Activated naive CD4-positive, alpha-beta T cell treated with anti-CD3 and anti-CD28 coated beads, Interleukin-2, amount 50 U/mL, for 16 hours (primary cell): ENCODE measurements at regions not wholly inside any gene's neighbourhood (a gene's known extent, or its start where the extent isn't known, plus 50 kb on each side); places are given as distances from the start of the nearest gene placed in this dataset.
"Not testable (repeated sequence)": the region's sequence is repeated elsewhere in the genome, so short reads cannot be mapped to it uniquely, and the experiment has no call there.

ENCODE experiments used
- DNase-seq: peaks from one replicate; pipeline ENCODE4 v3.0.0-alpha.2; 2020

GRCh38 chr2:11877764-11878163 lies 131.3 kb downstream of the LPIN1 start:
- DNase-seq: no peak

GRCh38 chr2:11885253-11885652 lies 138.8 kb downstream of the LPIN1 start:
- not testable (repeated sequence) for DNase-seq

- not testable (repeated sequence) for DNase-seq
Measured at GRCh38 chr2:11886899-11887298, 140.5 kb downstream of the LPIN1 start.

GRCh38 chr2:11889101-11889850 lies 142.8 kb downstream of the LPIN1 start:
- DNase-seq: no peak

- DNase-seq: no peak
Measured at GRCh38 chr2:11889854-11890253, 143.4 kb downstream of the LPIN1 start.

GRCh38 chr2:11891028-11891427 lies 144.6 kb downstream of the LPIN1 start:
- no peak for DNase-seq

- DNase-seq: no peak
Measured at GRCh38 chr2:11891671-11892440, 145.4 kb downstream of the LPIN1 start.

- no peak for DNase-seq
Measured at GRCh38 chr2:11896386-11896785, 150.0 kb downstream of the LPIN1 start.

- DNase-seq: no peak
Measured at GRCh38 chr2:11898576-11898975, 152.1 kb downstream of the LPIN1 start.

- DNase-seq: no peak
Measured at GRCh38 chr2:11899264-11899818, 152.9 kb downstream of the LPIN1 start.

GRCh38 chr2:11900891-11901290 lies 154.5 kb downstream of the LPIN1 start:
- DNase-seq: not testable (repeated sequence)

GRCh38 chr2:11901351-11902069 lies 155.1 kb downstream of the LPIN1 start:
- no peak for DNase-seq

GRCh38 chr2:11903085-11903606 lies 156.7 kb downstream of the LPIN1 start:
- no peak for DNase-seq

- DNase-seq: no peak
Measured at GRCh38 chr2:11904029-11904428, 157.6 kb downstream of the LPIN1 start.

- DNase-seq: no peak
Measured at GRCh38 chr2:11904941-11905340, 158.5 kb downstream of the LPIN1 start.

- DNase-seq: no peak
Measured at GRCh38 chr2:11907190-11907589, 160.8 kb downstream of the LPIN1 start.

GRCh38 chr2:11910971-11911370 lies 164.5 kb downstream of the LPIN1 start:
- DNase-seq: no peak

GRCh38 chr2:11912980-11913379 lies 166.5 kb downstream of the LPIN1 start:
- DNase-seq: no peak

- no peak for DNase-seq
Measured at GRCh38 chr2:11914455-11914854, 168.0 kb downstream of the LPIN1 start.

GRCh38 chr2:11915650-11916049 lies 169.2 kb downstream of the LPIN1 start:
- no peak for DNase-seq

- DNase-seq: no peak
Measured at GRCh38 chr2:11919953-11920352, 173.5 kb downstream of the LPIN1 start.

GRCh38 chr2:11920993-11921583 lies 174.7 kb downstream of the LPIN1 start:
- DNase-seq: no peak

GRCh38 chr2:11922294-11922693 lies 175.9 kb downstream of the LPIN1 start:
- no peak for DNase-seq
